ENCODE measurements at regions not wholly inside any gene's neighbourhood (a gene's known extent, or its start where the extent isn't known, plus 50 kb on each side); places are given as distances from the start of the nearest gene placed in this dataset.

DNA sequence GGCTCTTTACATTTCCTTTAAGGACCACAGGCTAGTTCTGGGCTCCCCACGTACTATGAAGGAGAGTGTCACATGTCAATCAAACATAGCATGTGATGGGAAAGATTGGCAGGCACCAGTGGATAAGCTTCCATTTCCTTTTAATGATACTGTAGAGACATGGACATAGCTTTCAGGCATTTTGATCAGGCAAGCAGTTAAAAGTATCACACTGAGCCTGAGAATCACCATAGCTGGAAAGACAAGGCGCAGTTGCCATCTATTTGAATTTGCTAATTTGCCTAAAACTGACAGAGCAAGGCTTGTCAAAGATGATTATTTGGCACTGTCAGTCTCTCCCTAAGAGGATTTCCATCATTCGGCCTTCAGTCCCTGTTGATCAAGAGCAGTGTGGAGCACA lies 263.4 kb upstream of the TAC1 start:
- no peak overlapping the region for H2AFZ ChIP-seq (ENCODE audit: low read length)
- H4K20me1 ChIP-seq (ENCODE audit: control insufficient read depth, extremely low read depth, insufficient read depth, low read length), result no peaks in the 10 kb centered on the region
- H3K4me2 ChIP-seq (ENCODE audit: extremely low read depth, insufficient read depth, low read length), result no peak overlapping the region
- H3K9me3 ChIP-seq (ENCODE audit: control insufficient read depth, insufficient read depth, low read depth, low read length), result no peaks in the 10 kb centered on the region
- H3K4me3 ChIP-seq (replicated peaks in 1 of 4; ENCODE audit: control extremely low read depth in 1 of 4, insufficient read depth in 1 of 4, low read depth in 3 of 4, low read length in 4 of 4), result no peak overlapping the region
- H3K36me3 ChIP-seq (ENCODE audit: control insufficient read depth, insufficient read depth, low read length), result no peaks in the 10 kb centered on the region
- H3K79me2 ChIP-seq (ENCODE audit: control insufficient read depth, insufficient read depth, low read length), result no peaks in the 10 kb centered on the region
- DNase-seq (ENCODE audit: low read depth in 2 of 2), result no peak
- H3K27ac ChIP-seq (ENCODE audit: insufficient read depth, low read length), result no peak overlapping the region
- no peaks in the 10 kb centered on the region for H3K27me3 ChIP-seq (ENCODE audit: control insufficient read depth, insufficient read depth, low read length)
- no peaks in the 10 kb centered on the region for H3K4me1 ChIP-seq (ENCODE audit: control insufficient read depth, extremely low read depth, insufficient read depth, low read length)
- TF ChIP-seq, protein P1, sequence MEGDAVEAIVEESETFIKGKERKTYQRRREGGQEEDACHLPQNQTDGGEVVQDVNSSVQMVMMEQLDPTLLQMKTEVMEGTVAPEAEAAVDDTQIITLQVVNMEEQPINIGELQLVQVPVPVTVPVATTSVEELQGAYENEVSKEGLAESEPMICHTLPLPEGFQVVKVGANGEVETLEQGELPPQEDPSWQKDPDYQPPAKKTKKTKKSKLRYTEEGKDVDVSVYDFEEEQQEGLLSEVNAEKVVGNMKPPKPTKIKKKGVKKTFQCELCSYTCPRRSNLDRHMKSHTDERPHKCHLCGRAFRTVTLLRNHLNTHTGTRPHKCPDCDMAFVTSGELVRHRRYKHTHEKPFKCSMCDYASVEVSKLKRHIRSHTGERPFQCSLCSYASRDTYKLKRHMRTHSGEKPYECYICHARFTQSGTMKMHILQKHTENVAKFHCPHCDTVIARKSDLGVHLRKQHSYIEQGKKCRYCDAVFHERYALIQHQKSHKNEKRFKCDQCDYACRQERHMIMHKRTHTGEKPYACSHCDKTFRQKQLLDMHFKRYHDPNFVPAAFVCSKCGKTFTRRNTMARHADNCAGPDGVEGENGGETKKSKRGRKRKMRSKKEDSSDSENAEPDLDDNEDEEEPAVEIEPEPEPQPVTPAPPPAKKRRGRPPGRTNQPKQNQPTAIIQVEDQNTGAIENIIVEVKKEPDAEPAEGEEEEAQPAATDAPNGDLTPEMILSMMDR (conservative IDR thresholded peaks at IDR 0.05 in 1 of 2, IDR thresholded peaks at IDR 0.05 in 1 of 2; ENCODE audit: low read depth in 1 of 2, low read length in 2 of 2), result no peak
- no peak for TF ChIP-seq EZH2 (IDR thresholded peaks at IDR 0.05; ENCODE audit: low read length, missing control alignments)
- no peak overlapping the region for H3K9ac ChIP-seq (ENCODE audit: insufficient read depth, low read length)

DNA sequence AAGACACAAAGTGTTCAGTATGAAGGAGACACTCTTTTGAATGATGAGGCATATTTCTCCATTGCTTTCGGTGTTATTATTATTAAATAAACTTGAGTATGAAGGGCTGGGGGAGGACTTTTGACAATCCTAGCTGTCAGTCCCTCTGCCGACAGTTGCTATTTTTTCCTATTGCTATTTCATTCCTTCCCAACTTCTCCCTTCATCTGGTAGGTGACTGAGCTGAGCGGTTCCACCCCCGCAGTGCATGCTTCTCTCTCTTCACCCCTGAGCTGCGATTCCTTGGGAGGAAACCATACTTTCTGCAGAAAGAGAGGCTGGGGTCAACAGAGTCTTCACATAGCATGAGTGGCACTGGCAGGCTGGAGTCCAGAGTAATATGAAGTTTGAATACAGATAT lies 261.2 kb upstream of the TAC1 start:
- H3K36me3 ChIP-seq (ENCODE audit: control insufficient read depth, insufficient read depth, low read length), result no peaks in the 10 kb centered on the region
- no peak overlapping the region for H3K27ac ChIP-seq (ENCODE audit: insufficient read depth, low read length)
- no peaks in the 10 kb centered on the region for H3K4me1 ChIP-seq (ENCODE audit: control insufficient read depth, extremely low read depth, insufficient read depth, low read length)
- no peaks in the 10 kb centered on the region for H3K27me3 ChIP-seq (ENCODE audit: control insufficient read depth, insufficient read depth, low read length)
- TF ChIP-seq, protein P1 (conservative IDR thresholded peaks at IDR 0.05 in 1 of 2, IDR thresholded peaks at IDR 0.05 in 1 of 2; ENCODE audit: low read depth in 1 of 2, low read length in 2 of 2), result no peak
- no peak for TF ChIP-seq EZH2 (IDR thresholded peaks at IDR 0.05; ENCODE audit: low read length, missing control alignments)
- H3K4me3 ChIP-seq (replicated peaks in 1 of 4; ENCODE audit: control extremely low read depth in 1 of 4, insufficient read depth in 1 of 4, low read depth in 3 of 4, low read length in 4 of 4), result no peak overlapping the region
- H3K79me2 ChIP-seq (ENCODE audit: control insufficient read depth, insufficient read depth, low read length), result no peaks in the 10 kb centered on the region
- no peak overlapping the region for H3K4me2 ChIP-seq (ENCODE audit: extremely low read depth, insufficient read depth, low read length)
- no peak for DNase-seq (ENCODE audit: low read depth in 2 of 2)
- no peaks in the 10 kb centered on the region for H4K20me1 ChIP-seq (ENCODE audit: control insufficient read depth, extremely low read depth, insufficient read depth, low read length)
- H2AFZ ChIP-seq (ENCODE audit: low read length), result no peak overlapping the region
- H3K9ac ChIP-seq (ENCODE audit: insufficient read depth, low read length), result no peak overlapping the region
- no peaks in the 10 kb centered on the region for H3K9me3 ChIP-seq (ENCODE audit: control insufficient read depth, insufficient read depth, low read depth, low read length)

DNA sequence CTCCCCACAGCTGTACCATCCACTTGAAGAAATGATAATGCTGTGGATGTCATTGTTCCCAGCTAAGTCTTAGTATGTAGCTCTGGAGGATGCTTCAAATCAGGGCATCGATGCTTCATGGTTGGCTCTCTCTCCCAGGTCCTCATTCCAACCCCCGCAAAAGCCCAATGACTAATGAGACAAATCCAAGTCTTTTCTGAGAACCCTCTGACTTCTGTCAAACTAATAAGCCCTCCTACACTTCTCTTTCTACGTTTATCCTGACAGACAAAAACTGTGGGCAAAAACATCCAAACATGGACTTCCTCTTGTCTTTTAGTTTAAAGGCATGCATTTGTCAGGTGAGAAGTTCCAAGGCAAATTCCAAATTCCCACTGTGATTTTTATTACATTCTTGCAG lies 260.4 kb upstream of the TAC1 start:
- Histone ChIP-seq H3K27me3 (ENCODE audit: control insufficient read depth, insufficient read depth, low read length) (no peaks in the 10 kb centered on the region), H2AFZ (ENCODE audit: low read length) (no peak overlapping the region), H3K4me3 (replicated peaks in 1 of 4; ENCODE audit: control extremely low read depth in 1 of 4, insufficient read depth in 1 of 4, low read depth in 3 of 4, low read length in 4 of 4) (no peak overlapping the region), H4K20me1 (ENCODE audit: control insufficient read depth, extremely low read depth, insufficient read depth, low read length) (no peaks in the 10 kb centered on the region), H3K9ac (ENCODE audit: insufficient read depth, low read length) (no peak overlapping the region), H3K4me2 (ENCODE audit: extremely low read depth, insufficient read depth, low read length) (no peak overlapping the region), H3K79me2 (ENCODE audit: control insufficient read depth, insufficient read depth, low read length) (no peaks in the 10 kb centered on the region), H3K9me3 (ENCODE audit: control insufficient read depth, insufficient read depth, low read depth, low read length) (no peaks in the 10 kb centered on the region), H3K27ac (ENCODE audit: insufficient read depth, low read length) (no peak overlapping the region), H3K4me1 (ENCODE audit: control insufficient read depth, extremely low read depth, insufficient read depth, low read length) (no peaks in the 10 kb centered on the region), H3K36me3 (ENCODE audit: control insufficient read depth, insufficient read depth, low read length) (no peaks in the 10 kb centered on the region)
- no peak for DNase-seq (ENCODE audit: low read depth in 2 of 2)
- TF ChIP-seq, protein P1 (conservative IDR thresholded peaks at IDR 0.05 in 1 of 2, IDR thresholded peaks at IDR 0.05 in 1 of 2; ENCODE audit: low read depth in 1 of 2, low read length in 2 of 2), result no peak
- TF ChIP-seq EZH2 (IDR thresholded peaks at IDR 0.05; ENCODE audit: low read length, missing control alignments), result no peak
